H9 (cell line): ENCODE measurements at regions not wholly inside any gene's neighbourhood (a gene's known extent, or its start where the extent isn't known, plus 50 kb on each side); places are given as distances from the start of the nearest gene placed in this dataset.

Experiments
- DNase-seq: peaks from one replicate; pipeline ENCODE4 v3.0.0-alpha.2; 2017
- H2AFZ ChIP-seq: one replicate; pipeline ENCODE4 v1.6.1; 2013; ENCODE audit warnings: mild to moderate bottlenecking, low read length, control low read depth, moderate library complexity
- H2AK5ac ChIP-seq: 2 replicates; pipeline ENCODE4 v1.6.1; 2013; ENCODE audit warnings: low read length, control low read depth, mixed read lengths; ENCODE audit not compliant: insufficient read length
- H2BK120ac ChIP-seq: one replicate; pipeline ENCODE4 v1.6.1; 2013; ENCODE audit warnings: low read depth, mild to moderate bottlenecking, low read length, control low read depth, inconsistent platforms; ENCODE audit not compliant: poor library complexity, severe bottlenecking
- H2BK12ac ChIP-seq: 2 replicates; pipeline ENCODE4 v1.6.1; 2013; ENCODE audit warnings: low read length, control low read depth, mixed read lengths, low read depth; ENCODE audit not compliant: insufficient read length
- H2BK15ac ChIP-seq: 2 replicates; pipeline ENCODE4 v1.6.1; 2013; ENCODE audit warnings: low read depth, low read length, control low read depth
- H2BK20ac ChIP-seq: one replicate; pipeline ENCODE4 v1.6.1; 2013; ENCODE audit warnings: low read depth, mild to moderate bottlenecking, low read length, control low read depth, inconsistent platforms; ENCODE audit not compliant: poor library complexity, severe bottlenecking
- H2BK5ac ChIP-seq: 2 replicates; pipeline ENCODE4 v1.6.1; 2013; ENCODE audit warnings: low read length, control low read depth, mixed read lengths; ENCODE audit not compliant: insufficient read length
- H3K14ac ChIP-seq: 2 replicates; pipeline ENCODE4 v1.6.1; 2013; ENCODE audit warnings: low read length, control low read depth; ENCODE audit not compliant: insufficient read depth
- H3K18ac ChIP-seq: 2 replicates; pipeline ENCODE4 v1.6.1; 2013; ENCODE audit warnings: low read depth, mild to moderate bottlenecking, mixed read lengths, low read length, control low read depth; ENCODE audit not compliant: insufficient read length
- H3K23ac ChIP-seq: 2 replicates; pipeline ENCODE4 v1.6.1; 2013; ENCODE audit warnings: low read length, control low read depth, mixed read lengths, low read depth; ENCODE audit not compliant: insufficient read length
- H3K23me2 ChIP-seq: 2 replicates; pipeline ENCODE4 v1.6.1; 2013; ENCODE audit warnings: low read depth, mild to moderate bottlenecking, mixed read lengths, low read length, control low read depth; ENCODE audit not compliant: insufficient read length, poor library complexity, severe bottlenecking
- H3K27ac ChIP-seq: 2 replicates; pipeline ENCODE4 v1.5.1; 2013; ENCODE audit warnings: low read length, control low read depth, mixed read lengths, low read depth; ENCODE audit not compliant: insufficient read length
- H3K27me3 ChIP-seq: 2 replicates; pipeline ENCODE4 v1.6.1; 2013; ENCODE audit warnings: low read length, control low read depth, inconsistent platforms; ENCODE audit not compliant: insufficient read depth
- H3K4ac ChIP-seq: 2 replicates; pipeline ENCODE4 v1.6.1; 2013; ENCODE audit warnings: low read depth, mild to moderate bottlenecking, control low read depth, inconsistent platforms, low read length, moderate library complexity
- H3K4me1 ChIP-seq: 2 replicates; pipeline ENCODE4 v1.6.1; 2013; ENCODE audit warnings: low read length, control low read depth, inconsistent platforms; ENCODE audit not compliant: insufficient read depth
- H3K4me2 ChIP-seq: 2 replicates; pipeline ENCODE4 v1.6.1; 2013; ENCODE audit warnings: low read length, control low read depth, mixed read lengths; ENCODE audit not compliant: insufficient read length, insufficient read depth
- H3K56ac ChIP-seq: 2 replicates; pipeline ENCODE4 v1.6.1; 2013; ENCODE audit warnings: low read depth, mild to moderate bottlenecking, mixed read lengths, low read length, control low read depth; ENCODE audit not compliant: insufficient read length
- H3K79me1 ChIP-seq: 2 replicates; pipeline ENCODE4 v1.6.1; 2013; ENCODE audit warnings: low read depth, mild to moderate bottlenecking, moderate library complexity, low read length, control low read depth, inconsistent platforms; ENCODE audit not compliant: insufficient read depth, poor library complexity, severe bottlenecking
- H3K79me2 ChIP-seq: 2 replicates; pipeline ENCODE4 v1.6.1; 2013; ENCODE audit warnings: low read length, control low read depth, inconsistent platforms; ENCODE audit not compliant: insufficient read depth
- H3K9ac ChIP-seq: 2 replicates; pipeline ENCODE4 v1.6.1; 2013; ENCODE audit warnings: low read length, control low read depth, mixed read lengths; ENCODE audit not compliant: insufficient read length; ENCODE audit errors: extremely low read depth
- H3K9me3 ChIP-seq: one replicate; pipeline ENCODE4 v1.6.1; 2013; ENCODE audit warnings: low read depth, low read length, inconsistent platforms; ENCODE audit not compliant: control insufficient read depth
- H3T11ph ChIP-seq: one replicate; pipeline ENCODE4 v1.6.1; 2013; ENCODE audit warnings: mild to moderate bottlenecking, low read length, control low read depth, inconsistent platforms
- H4K20me1 ChIP-seq: one replicate; pipeline ENCODE4 v1.6.1; 2013; ENCODE audit not compliant: control insufficient read depth, insufficient read length, insufficient read depth
- H4K5ac ChIP-seq: 2 replicates; pipeline ENCODE4 v1.6.1; 2013; ENCODE audit warnings: low read depth, mild to moderate bottlenecking, mixed read lengths, low read length, control low read depth; ENCODE audit not compliant: insufficient read length
- H4K8ac ChIP-seq: replicated peaks from 2 replicates; pipeline ENCODE4 v1.6.1; 2013; ENCODE audit warnings: low read length, control low read depth, mixed read lengths, low read depth; ENCODE audit not compliant: insufficient read length
- H4K91ac ChIP-seq: 2 replicates; pipeline ENCODE4 v1.6.1; 2013; ENCODE audit warnings: low read depth, mild to moderate bottlenecking, moderate library complexity, mixed read lengths, low read length, control low read depth; ENCODE audit not compliant: insufficient read length
- H3K27ac Mint-ChIP-seq, 3 experiments: 2 replicates in 2 of 3; 3 replicates in 1 of 3; pipeline ENCODE4 v1.8.0; 2020 to 2021; ENCODE audit warnings: mixed read lengths in 3 of 3, mild to moderate bottlenecking in 1 of 3, moderate library complexity in 1 of 3
- H3K27me3 Mint-ChIP-seq: 2 replicates; pipeline ENCODE4 v1.8.0; 2021; ENCODE audit warnings: low read depth, mild to moderate bottlenecking, moderate library complexity, mixed read lengths
- H3K36me3 Mint-ChIP-seq, 3 experiments: 2 replicates in 2 of 3; 3 replicates in 1 of 3; pipeline ENCODE4 v1.8.0; 2020 to 2021; ENCODE audit warnings: low read depth in 3 of 3, mixed read lengths in 3 of 3; ENCODE audit not compliant: insufficient read depth in 1 of 3
- H3K4me1 Mint-ChIP-seq, 2 experiments: 2 replicates each; pipeline ENCODE4 v1.8.0; 2020; ENCODE audit warnings: mixed read lengths in 2 of 2
- H3K4me3 Mint-ChIP-seq, 2 experiments: 2 replicates in 1 of 2; 3 replicates in 1 of 2; pipeline ENCODE4 v1.8.0; 2020 to 2021; ENCODE audit warnings: mild to moderate bottlenecking in 2 of 2, mixed read lengths in 2 of 2, moderate library complexity in 1 of 2
- H3K9me3 Mint-ChIP-seq, 2 experiments: 2 replicates in 1 of 2; 3 replicates in 1 of 2; pipeline ENCODE4 v1.8.0; 2020; ENCODE audit warnings: mild to moderate bottlenecking in 2 of 2, mixed read lengths in 2 of 2, moderate library complexity in 1 of 2
- WGBS: extraction: QIAGEN DNeasy Blood & Tissue Kit; methylation state at CpG from one replicate; pipeline ENCODE4 v1.1.7; 2013; ENCODE audit warnings: missing lambda C conversion rate, low lambda C conversion rate, mixed read lengths; ENCODE audit not compliant: insufficient read length; ENCODE audit errors: extremely low coverage; 5-methylcytosine and 5-hydroxymethylcytosine counted together
- TF ChIP-seq, protein P1 (sequence below): fragments of 200-600 bp; sonication (generic); conservative IDR thresholded peaks from 3 replicates; pipeline ENCODE4 v1.8.0; 2021; ENCODE audit warnings: antibody characterized with exemption, mild to moderate bottlenecking

DNA sequence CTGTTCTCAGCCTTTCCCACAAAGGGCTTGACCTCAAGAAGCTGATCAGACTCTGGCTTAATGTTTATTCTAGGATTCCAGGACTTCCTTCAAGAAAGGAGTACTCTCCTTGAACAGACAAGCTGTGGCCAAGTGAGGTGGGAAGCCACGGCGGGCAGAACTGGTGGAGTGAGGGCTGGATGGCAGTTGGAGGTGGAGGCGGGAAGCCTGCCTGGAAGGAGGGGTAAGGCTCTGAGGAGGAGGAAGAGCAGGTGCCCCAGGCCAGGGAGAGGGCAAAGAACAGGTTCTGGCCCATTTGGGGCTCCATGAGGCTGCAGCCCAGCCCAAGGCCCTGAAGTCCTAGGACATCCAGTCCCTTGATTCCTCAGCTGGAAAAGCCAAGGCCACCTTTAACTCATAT is 143.9 kb downstream of the CYP26B1 start:
- TF ChIP-seq, protein P1, sequence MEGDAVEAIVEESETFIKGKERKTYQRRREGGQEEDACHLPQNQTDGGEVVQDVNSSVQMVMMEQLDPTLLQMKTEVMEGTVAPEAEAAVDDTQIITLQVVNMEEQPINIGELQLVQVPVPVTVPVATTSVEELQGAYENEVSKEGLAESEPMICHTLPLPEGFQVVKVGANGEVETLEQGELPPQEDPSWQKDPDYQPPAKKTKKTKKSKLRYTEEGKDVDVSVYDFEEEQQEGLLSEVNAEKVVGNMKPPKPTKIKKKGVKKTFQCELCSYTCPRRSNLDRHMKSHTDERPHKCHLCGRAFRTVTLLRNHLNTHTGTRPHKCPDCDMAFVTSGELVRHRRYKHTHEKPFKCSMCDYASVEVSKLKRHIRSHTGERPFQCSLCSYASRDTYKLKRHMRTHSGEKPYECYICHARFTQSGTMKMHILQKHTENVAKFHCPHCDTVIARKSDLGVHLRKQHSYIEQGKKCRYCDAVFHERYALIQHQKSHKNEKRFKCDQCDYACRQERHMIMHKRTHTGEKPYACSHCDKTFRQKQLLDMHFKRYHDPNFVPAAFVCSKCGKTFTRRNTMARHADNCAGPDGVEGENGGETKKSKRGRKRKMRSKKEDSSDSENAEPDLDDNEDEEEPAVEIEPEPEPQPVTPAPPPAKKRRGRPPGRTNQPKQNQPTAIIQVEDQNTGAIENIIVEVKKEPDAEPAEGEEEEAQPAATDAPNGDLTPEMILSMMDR = no peak
- Histone ChIP-seq H3K4me2 (no peak overlapping the region), H4K5ac (no peak overlapping the region), H2BK5ac (no peak overlapping the region), H2BK12ac (no peak overlapping the region), H2BK120ac (no peak overlapping the region), H2AFZ (no peak overlapping the region), H3K27me3 (no peaks in the 10 kb centered on the region), H3K14ac (no peak overlapping the region), H3K9me3 (no peaks in the 10 kb centered on the region), H3K23me2 (no peaks in the 10 kb centered on the region), H3K18ac (no peak overlapping the region), H4K8ac (no peak overlapping the region), H4K20me1 (no peaks in the 10 kb centered on the region), H4K91ac (no peak overlapping the region), H3K79me2 (no peaks in the 10 kb centered on the region), H3K27ac (no peak overlapping the region), H2BK15ac (no peak overlapping the region), H3K56ac (no peak overlapping the region), H2AK5ac (no peak overlapping the region), H3K4ac (no peak overlapping the region), H2BK20ac (no peak overlapping the region), H3K79me1 (no peaks in the 10 kb centered on the region), H3K23ac (no peak overlapping the region), H3K4me1 (peaks cover 3% of the 10 kb centered on the region; the same call in 1 of the 2 replicates), H3K9ac (no peak overlapping the region), H3T11ph (no peak overlapping the region)
- H3K36me3 Mint-ChIP-seq = no peaks in the 10 kb centered on the region; a peak in 1 of 7 replicates
- no peak for DNase-seq
- peaks cover 4 to 10% of the 10 kb centered on the region in 2 experiments for H3K4me1 Mint-ChIP-seq
- no peak overlapping the region; a peak in 1 of 7 replicates for H3K27ac Mint-ChIP-seq
- no peaks in the 10 kb centered on the region for H3K9me3 Mint-ChIP-seq
- peaks cover 3% of the 10 kb centered on the region for H3K27me3 Mint-ChIP-seq
- H3K4me3 Mint-ChIP-seq = no peak overlapping the region
- whole genome bisulfite sequencing = no CpG with 5 or more reads among the region's 3 CpGs
